GM18873 (cell line): ENCODE measurements at regions not wholly inside any gene's neighbourhood (a gene's known extent, or its start where the extent isn't known, plus 50 kb on each side); places are given as distances from the start of the nearest gene placed in this dataset.

Source experiments
- ATAC-seq: cut with Tn5 transposase; IDR thresholded peaks from one replicate; pipeline ENCODE4 v1.9.1; 2021; ENCODE audit warnings: mild to moderate bottlenecking, moderate library complexity, moderate number of reproducible peaks; ENCODE audit not compliant: unreplicated experiment, low FRiP score

GRCh38 chr12:74977832-74978481 lies 231.7 kb downstream of the KCNC2 start:
- ATAC-seq: no peak

DNA sequence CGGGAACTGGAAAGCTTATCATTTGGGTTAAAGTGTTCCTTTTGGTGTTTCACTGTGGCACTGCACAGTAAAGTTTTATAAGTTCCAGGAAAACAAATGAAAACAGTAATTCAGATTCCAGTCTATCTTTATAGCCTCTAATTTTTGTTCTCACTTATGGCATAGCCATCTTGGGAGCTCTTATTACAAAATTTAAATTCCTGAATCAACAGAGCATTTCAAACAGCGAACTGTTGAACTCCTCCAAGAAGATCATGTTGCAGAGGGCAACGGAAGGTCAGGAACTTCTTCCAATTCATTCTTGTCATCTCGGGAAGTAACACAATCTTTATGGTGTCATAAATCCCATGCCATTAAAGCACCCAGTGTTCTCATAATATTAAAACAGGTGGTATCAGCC lies 229.1 kb downstream of the KCNC2 start:
- no peak for ATAC-seq

DNA sequence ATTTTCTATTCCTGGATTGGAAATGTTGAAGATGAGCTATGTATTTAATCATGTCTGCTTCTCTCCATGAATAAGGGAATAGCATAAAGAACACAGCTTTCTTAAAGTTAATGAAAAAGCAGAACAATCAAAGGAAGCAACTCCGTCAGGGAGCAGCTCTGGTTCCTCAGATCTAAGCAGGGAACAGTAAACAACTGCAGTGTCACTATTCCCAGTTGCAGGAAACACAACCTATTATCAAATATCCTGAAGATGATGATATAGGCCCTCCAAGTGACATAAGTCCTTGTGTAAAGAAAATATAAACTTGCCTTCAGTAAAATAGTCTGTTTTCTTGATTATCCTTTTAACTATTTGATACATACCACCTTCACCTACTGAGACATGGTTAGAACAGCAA lies 228.1 kb downstream of the KCNC2 start:
- no peak for ATAC-seq

- ATAC-seq: no peak
Observed at GRCh38 chr12:74983917-74984316, 225.7 kb downstream of the KCNC2 start.

- ATAC-seq: no peak
Observed at GRCh38 chr12:74984631-74985030, 225.0 kb downstream of the KCNC2 start.

DNA sequence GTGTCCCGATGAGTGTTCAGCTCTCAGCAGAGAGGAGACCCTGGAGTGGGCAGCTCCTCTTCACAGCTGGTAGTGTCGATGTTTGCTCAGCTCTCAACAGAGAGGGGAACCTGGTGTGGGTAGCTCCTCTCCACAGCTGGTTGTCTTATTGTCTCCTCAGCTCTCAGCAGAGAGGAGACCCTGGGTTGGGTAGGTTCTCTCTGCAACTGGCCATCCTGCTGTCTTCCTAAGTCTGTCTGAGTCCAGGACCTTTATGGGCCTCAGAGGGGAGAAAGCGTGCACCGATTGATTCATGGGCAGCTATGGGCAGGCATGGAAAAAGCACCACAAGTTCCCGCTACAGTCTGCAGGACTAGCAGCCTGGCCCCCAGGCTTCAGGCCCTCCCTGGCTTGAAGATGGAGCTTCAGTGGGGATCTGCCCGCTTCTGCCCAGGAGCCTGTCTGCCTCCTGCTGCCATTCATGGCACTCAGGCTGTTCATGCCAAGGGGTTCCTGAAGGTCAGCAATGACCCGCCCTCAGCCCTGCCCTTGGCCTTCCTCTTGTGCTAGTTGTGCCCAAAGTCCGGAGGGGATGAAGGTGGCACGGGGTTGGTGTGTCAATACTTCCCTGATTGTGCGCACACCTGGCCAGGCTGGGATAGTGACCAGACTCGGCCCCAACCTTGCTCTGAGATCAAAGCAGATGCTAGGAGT lies 224.2 kb downstream of the KCNC2 start:
- ATAC-seq: no peak

DNA sequence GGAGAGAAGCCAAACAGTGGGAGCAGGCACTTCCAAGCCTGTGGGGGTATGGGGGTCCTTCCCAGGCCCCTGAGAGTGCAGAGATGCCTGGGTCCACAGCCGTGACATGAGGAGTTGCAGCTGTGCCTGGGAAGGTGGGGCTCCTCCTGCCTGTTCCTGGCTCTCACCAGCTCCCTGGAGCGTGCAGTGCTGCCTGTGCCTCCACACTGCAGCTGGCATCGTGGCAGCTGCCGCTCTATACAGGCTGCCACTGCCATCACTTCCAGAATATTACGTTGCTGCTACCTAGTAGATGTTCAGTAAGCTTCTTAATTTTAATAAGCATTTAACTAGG lies 223.7 kb downstream of the KCNC2 start:
- ATAC-seq: no peak

DNA sequence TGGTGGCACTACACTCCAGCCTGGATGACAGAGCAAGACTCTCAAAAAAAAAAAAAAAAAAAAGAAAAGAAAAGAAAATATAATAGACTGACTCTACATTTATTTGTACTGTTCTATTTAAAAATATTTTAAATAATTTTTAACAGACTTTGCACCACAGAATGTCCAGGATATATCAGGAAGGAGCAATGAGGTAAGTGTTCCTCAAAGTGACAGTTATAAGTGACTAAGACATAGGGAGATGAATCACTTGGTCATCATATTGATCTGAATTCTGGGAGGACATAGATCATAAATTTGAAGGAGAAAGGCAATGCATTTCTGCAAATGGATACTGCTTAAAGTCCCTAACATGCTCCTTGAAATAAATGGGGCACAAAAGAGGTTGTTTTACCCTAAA lies 221.5 kb downstream of the KCNC2 start:
- ATAC-seq: no peak
